GM12873 (cell line): ENCODE measurements at regions not wholly inside any gene's neighbourhood (a gene's known extent, or its start where the extent isn't known, plus 50 kb on each side); places are given as distances from the start of the nearest gene placed in this dataset.

Source experiments
- TF ChIP-seq, protein P1 (sequence below): IDR thresholded peaks from 2 replicates; pipeline ENCODE4 v1.5.1; 2012; ENCODE audit warnings: low read depth, mild to moderate bottlenecking, moderate library complexity, low read length, control low read depth; ENCODE audit not compliant: insufficient read depth; ENCODE audit errors: missing control alignments

DNA sequence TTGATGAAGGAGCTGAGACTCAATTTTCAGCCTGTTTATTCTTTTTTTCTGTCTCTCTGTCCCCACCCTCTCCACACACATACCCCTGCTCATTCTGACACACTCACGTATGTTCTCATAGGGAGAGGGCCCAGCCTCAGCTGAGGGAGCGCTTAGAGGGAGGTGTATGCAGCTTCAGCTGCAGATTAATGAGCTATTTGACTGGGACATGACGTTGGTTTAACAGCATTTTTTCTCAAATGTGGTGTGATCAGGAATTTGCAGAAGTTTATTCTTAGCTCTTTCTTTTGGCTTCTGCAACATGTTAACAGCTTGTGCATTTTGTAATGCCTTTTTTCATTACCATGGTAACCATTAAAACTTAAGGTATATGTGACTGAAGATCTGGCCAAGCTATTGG, 1547.1 kb upstream of the PIK3C3 start:
- TF ChIP-seq, protein P1, sequence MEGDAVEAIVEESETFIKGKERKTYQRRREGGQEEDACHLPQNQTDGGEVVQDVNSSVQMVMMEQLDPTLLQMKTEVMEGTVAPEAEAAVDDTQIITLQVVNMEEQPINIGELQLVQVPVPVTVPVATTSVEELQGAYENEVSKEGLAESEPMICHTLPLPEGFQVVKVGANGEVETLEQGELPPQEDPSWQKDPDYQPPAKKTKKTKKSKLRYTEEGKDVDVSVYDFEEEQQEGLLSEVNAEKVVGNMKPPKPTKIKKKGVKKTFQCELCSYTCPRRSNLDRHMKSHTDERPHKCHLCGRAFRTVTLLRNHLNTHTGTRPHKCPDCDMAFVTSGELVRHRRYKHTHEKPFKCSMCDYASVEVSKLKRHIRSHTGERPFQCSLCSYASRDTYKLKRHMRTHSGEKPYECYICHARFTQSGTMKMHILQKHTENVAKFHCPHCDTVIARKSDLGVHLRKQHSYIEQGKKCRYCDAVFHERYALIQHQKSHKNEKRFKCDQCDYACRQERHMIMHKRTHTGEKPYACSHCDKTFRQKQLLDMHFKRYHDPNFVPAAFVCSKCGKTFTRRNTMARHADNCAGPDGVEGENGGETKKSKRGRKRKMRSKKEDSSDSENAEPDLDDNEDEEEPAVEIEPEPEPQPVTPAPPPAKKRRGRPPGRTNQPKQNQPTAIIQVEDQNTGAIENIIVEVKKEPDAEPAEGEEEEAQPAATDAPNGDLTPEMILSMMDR = no peak

DNA sequence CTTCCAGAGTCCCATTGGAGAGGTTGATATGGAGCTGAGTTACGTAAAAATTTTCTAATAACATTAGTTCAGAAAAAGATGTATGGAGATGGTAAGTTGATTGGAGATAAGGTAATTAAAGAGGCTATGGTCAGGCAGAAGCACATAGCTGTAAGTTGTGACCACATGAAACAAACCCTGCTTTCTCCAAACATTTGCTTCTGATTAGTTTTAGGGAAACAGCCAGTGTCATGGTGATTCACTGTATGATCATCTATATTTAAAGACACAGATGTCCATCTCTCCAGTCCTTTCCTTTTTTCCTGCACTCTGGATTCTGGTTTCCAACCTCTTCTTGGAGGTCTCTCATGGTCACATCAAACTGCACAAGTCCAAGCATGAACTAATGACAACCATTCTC, 1550.8 kb upstream of the PIK3C3 start:
- TF ChIP-seq, protein P1 = no peak

GRCh38 chr18:40402052-40402451, 1553.0 kb upstream of the PIK3C3 start:
- TF ChIP-seq, protein P1 = no peak

DNA sequence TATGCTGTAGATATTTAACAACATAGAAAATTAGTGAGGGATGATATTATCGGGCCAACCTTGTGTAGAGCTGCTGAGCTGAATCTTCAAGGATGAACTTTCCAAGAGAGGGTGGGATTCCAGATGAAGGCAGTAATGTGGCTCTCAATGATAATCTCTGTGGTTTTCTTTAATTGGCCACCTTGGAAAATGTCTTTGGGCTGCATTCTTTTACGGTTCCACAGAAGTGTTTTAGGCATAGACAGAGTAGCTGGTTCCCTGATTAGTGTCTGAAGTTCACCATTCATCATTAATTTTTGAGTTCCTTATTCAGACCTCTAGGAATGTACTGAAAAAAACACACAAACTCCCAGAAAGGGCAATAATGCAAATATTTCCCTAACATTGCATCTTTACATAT, 1566.9 kb upstream of the PIK3C3 start:
- TF ChIP-seq, protein P1 = no peak

- TF ChIP-seq, protein P1 = no peak
Observed at GRCh38 chr18:40387130-40387787, 1567.8 kb upstream of the PIK3C3 start.

GRCh38 chr18:40382197-40382596, 1572.8 kb upstream of the PIK3C3 start:
- TF ChIP-seq, protein P1 = no peak

DNA sequence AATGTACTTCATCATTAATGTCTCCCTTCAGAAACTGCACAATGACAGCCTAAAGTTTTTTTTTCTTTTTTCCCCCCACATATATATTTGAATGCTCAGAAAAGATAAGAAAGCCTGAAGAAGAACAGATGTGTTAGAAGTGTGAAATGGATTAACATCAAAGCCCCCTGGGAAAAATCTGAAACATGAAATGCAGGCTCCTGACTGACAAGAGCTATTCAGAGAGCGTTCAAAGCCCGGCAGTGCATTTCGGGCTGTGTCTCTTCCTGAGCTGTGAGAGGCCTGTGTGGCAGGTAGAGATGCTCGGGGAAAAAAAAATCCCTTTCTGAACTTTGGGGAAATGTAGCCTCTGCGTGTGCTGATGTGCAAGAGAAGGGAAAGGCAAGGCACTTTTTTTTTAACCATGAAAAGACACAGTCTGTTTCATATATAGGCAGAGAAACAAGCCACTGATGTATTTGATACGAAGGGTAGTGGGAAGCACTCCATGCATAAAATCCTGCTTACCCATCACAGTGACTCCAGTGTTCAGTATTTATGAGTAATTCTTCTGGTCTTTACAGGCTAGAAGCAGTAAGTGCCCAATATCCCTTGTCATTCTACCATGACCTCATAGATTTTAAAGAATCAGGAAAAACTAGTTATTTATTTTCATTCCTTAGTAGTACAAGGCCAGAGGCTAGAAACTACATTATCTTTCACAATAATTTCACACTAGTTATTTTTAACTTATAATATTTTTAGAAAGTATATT, 1574.2 kb upstream of the PIK3C3 start:
- TF ChIP-seq, protein P1 = no peak
